K562 (cell line): ENCODE measurements at regions not wholly inside any gene's neighbourhood (a gene's known extent, or its start where the extent isn't known, plus 50 kb on each side); places are given as distances from the start of the nearest gene placed in this dataset.

Experiments
- REST ChIP-seq, 2 experiments: fragments of 450-650 bp; formaldehyde crosslinking in 1 of 2; IDR thresholded peaks; 2 replicates each; pipeline versions ENCODE4 v1.4.0 to v1.6.1; 2014 to 2020; ENCODE audit warnings: mild to moderate bottlenecking in 2 of 2, borderline replicate concordance in 1 of 2, low read depth in 1 of 2
- ZNF395 ChIP-seq: fragments of 200-800 bp; sonication (Bioruptor generic); IDR thresholded peaks from 2 replicates; pipeline ENCODE4 v1.6.1; 2017; ENCODE audit warnings: missing genetic modification characterization, missing compliant biosample characterization

- TF ChIP-seq REST (IDR thresholded peaks at IDR 0.05; ENCODE audit: borderline replicate concordance) (no peak), REST (CRISPR knock-in tag; IDR thresholded peaks at IDR 0.05; ENCODE audit: low read depth) (no peak), ZNF395 (CRISPR knock-in tag) (no peak)
Observed at GRCh38 chr5:124868676-124869075, 122.2 kb upstream of the ZNF608 start (continued).
